D721Med (cell line): ENCODE measurements at regions not wholly inside any gene's neighbourhood (a gene's known extent, or its start where the extent isn't known, plus 50 kb on each side); places are given as distances from the start of the nearest gene placed in this dataset.
"Not testable (repeated sequence)": the region's sequence is repeated elsewhere in the genome, so short reads cannot be mapped to it uniquely, and the experiment has no call there.

ENCODE experiments used
- DNase-seq: peaks from one replicate; pipeline ENCODE4 v3.0.0; 2011; ENCODE audit warnings: low spot score; ENCODE audit not compliant: insufficient read length
- FAIRE-seq: peaks from 2 replicates; lab custom pipeline; 2011; peaks lifted over from hg19 to GRCh38; lab: Jason Lieb, UNC
- CTCF ChIP-seq: IDR thresholded peaks from 2 replicates; pipeline ENCODE4 v1.5.1; 2012; ENCODE audit warnings: mild to moderate bottlenecking, control low read depth; ENCODE audit not compliant: insufficient read depth; ENCODE audit errors: missing control alignments

- no peak for TF ChIP-seq CTCF
- FAIRE-seq (no peak), DNase-seq (no peak)
These were observed 201.2 kb upstream of the SOX2 start for GRCh38 chr3:181510500-181510899.

GRCh38 chr3:181497358-181497757, 214.4 kb upstream of the SOX2 start:
- DNase-seq, result no peak
- TF ChIP-seq CTCF, result no peak
- no peak for FAIRE-seq

- FAIRE-seq (no peak), DNase-seq (no peak)
- TF ChIP-seq CTCF, result no peak
These were observed 218.3 kb upstream of the SOX2 start for GRCh38 chr3:181493423-181493822.

GRCh38 chr3:181488536-181488935, 223.2 kb upstream of the SOX2 start:
- FAIRE-seq (no peak), DNase-seq (no peak)
- TF ChIP-seq CTCF, result no peak

GRCh38 chr3:181487236-181487978, 224.3 kb upstream of the SOX2 start:
- no peak for TF ChIP-seq CTCF
- no peak for DNase-seq
- no peak for FAIRE-seq

- TF ChIP-seq CTCF, result no peak
- no peak for DNase-seq
- no peak for FAIRE-seq
These were observed 225.4 kb upstream of the SOX2 start for GRCh38 chr3:181486141-181486885.

GRCh38 chr3:181484026-181484425, 227.7 kb upstream of the SOX2 start:
- TF ChIP-seq CTCF, result no peak
- DNase-seq, result no peak
- no peak for FAIRE-seq

GRCh38 chr3:181475146-181475545, 236.6 kb upstream of the SOX2 start:
- FAIRE-seq, DNase-seq: not testable (repeated sequence)
